ENCODE measurements at regions not wholly inside any gene's neighbourhood (a gene's known extent, or its start where the extent isn't known, plus 50 kb on each side); places are given as distances from the start of the nearest gene placed in this dataset.

GRCh38 chr4:116598155-116598979 is 487.0 kb downstream of the TRAM1L1 start:
- TF ChIP-seq POLR2A (IDR thresholded peaks at IDR 0.05) (no peak), POLR2AphosphoS5 (IDR thresholded peaks at IDR 0.05) (no peak), CTCF (IDR thresholded peaks at IDR 0.05 in 8 of 11, conservative IDR thresholded peaks at IDR 0.05 in 3 of 11) (no peak)
- Histone ChIP-seq H3K27ac (no peak overlapping the region), H3K4me1 (no peaks in the 10 kb centered on the region), H3K9me3 (peaks cover 0 to 18% (median 0%) of the 10 kb centered on the region in 8 donors), H3K36me3 (no peaks in the 10 kb centered on the region), H3K4me3 (no peak overlapping the region), H3K27me3 (replicated peaks in 1 of 7) (no peaks in the 10 kb centered on the region)
- peak; percentile 64 for DNase-seq
- WGBS, 5 donors = 92 to 97% (median 95%) methylated on average over 23 to 32 of the region's 32 CpGs
- intact Hi-C loops (cut with DNase I; ENCODE audit: low total_unique reads) = no loop called here

GRCh38 chr4:116590648-116591047 is 494.7 kb downstream of the TRAM1L1 start:
- no peak for DNase-seq
- Histone ChIP-seq H3K4me3 (no peak overlapping the region), H3K4me1 (no peaks in the 10 kb centered on the region), H3K36me3 (no peaks in the 10 kb centered on the region), H3K27me3 (replicated peaks in 1 of 7) (no peaks in the 10 kb centered on the region), H3K27ac (no peak overlapping the region), H3K9me3 (no peaks in the 10 kb centered on the region)
- no peak for TF ChIP-seq POLR2AphosphoS5 (IDR thresholded peaks at IDR 0.05)
- no peak for TF ChIP-seq POLR2A (IDR thresholded peaks at IDR 0.05)
- no peak for TF ChIP-seq CTCF (IDR thresholded peaks at IDR 0.05 in 8 of 11, conservative IDR thresholded peaks at IDR 0.05 in 3 of 11)
- intact Hi-C loops (cut with DNase I; ENCODE audit: low total_unique reads) = no loop called here

GRCh38 chr4:116588783-116589182 is 496.6 kb downstream of the TRAM1L1 start:
- no peak overlapping the region for H3K27ac ChIP-seq
- no peak for DNase-seq
- H3K4me3 ChIP-seq = no peak overlapping the region
- intact Hi-C loops (cut with DNase I; ENCODE audit: low total_unique reads) = no loop called here
- H3K4me1 ChIP-seq = no peaks in the 10 kb centered on the region
- no peaks in the 10 kb centered on the region for H3K27me3 ChIP-seq (replicated peaks in 1 of 7)
- TF ChIP-seq CTCF (IDR thresholded peaks at IDR 0.05 in 8 of 11, conservative IDR thresholded peaks at IDR 0.05 in 3 of 11) = no peak
- TF ChIP-seq POLR2A (IDR thresholded peaks at IDR 0.05) = no peak
- no peak for TF ChIP-seq POLR2AphosphoS5 (IDR thresholded peaks at IDR 0.05)
- no peaks in the 10 kb centered on the region for H3K9me3 ChIP-seq
- no peaks in the 10 kb centered on the region for H3K36me3 ChIP-seq

GRCh38 chr4:116585246-116585645 is 500.1 kb downstream of the TRAM1L1 start:
- 15 to 23% (median 18%) methylated on average over 3 of the region's 3 CpGs for WGBS, 5 donors
- no peaks in the 10 kb centered on the region for H3K9me3 ChIP-seq
- TF ChIP-seq POLR2AphosphoS5 (IDR thresholded peaks at IDR 0.05) (no peak), CTCF (IDR thresholded peaks at IDR 0.05 in 8 of 11, conservative IDR thresholded peaks at IDR 0.05 in 3 of 11) (no peak), POLR2A (IDR thresholded peaks at IDR 0.05) (no peak)

More at GRCh38 chr4:116585246-116585645, 500.1 kb downstream of the TRAM1L1 start:
- no peak overlapping the region for H3K27ac ChIP-seq
- H3K27me3 ChIP-seq (replicated peaks in 1 of 7) = no peaks in the 10 kb centered on the region
- H3K4me3 ChIP-seq = no peak overlapping the region
- no peak for DNase-seq
- H3K4me1 ChIP-seq = no peaks in the 10 kb centered on the region
- no peaks in the 10 kb centered on the region for H3K36me3 ChIP-seq
- intact Hi-C loops (cut with DNase I; ENCODE audit: low total_unique reads) = no loop called here
